Esophagus squamous epithelium (tissue), 4 donors: ENCODE measurements at regions not wholly inside any gene's neighbourhood (a gene's known extent, or its start where the extent isn't known, plus 50 kb on each side); places are given as distances from the start of the nearest gene placed in this dataset.

Experiments used
- POLR2A ChIP-seq, 4 donors: fragments of 450-650 bp; IDR thresholded peaks; one replicate each; pipeline ENCODE4 v1.6.1; 2017; ENCODE audit warnings: antibody characterized with exemption in 4 of 4, mild to moderate bottlenecking in 4 of 4, moderate library complexity in 3 of 4
- TF ChIP-seq, protein P1 (sequence below), 6 experiments: fragments of 450-650 bp in 4 of 6; fragments of 200-600 bp in 2 of 6; sonication (generic) in 2 of 6; IDR thresholded peaks; one replicate each; pipeline ENCODE4 v1.5.1; 2016 to 2019; ENCODE audit warnings: antibody characterized with exemption in 6 of 6, mild to moderate bottlenecking in 4 of 6, moderate library complexity in 4 of 6

DNA sequence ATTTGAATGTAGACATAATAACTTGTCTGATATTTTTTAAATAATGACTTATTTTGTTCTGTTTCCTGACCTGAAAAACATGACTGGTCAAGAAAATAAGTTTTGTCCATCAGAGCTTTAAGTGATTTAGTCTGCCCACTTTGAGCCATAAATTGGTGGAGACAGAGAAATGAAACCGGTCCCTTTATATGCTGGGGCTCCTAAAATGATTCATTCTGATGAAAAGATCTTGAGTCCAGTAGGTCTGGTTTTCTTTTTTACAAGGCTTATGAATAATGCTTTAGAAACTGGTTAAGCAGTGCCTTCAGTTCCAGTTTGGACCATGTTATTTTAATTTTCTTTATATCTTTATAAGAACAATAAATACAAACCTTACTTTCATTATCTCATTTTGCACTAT, 293.2 kb downstream of the DIPK2A start:
- TF ChIP-seq, protein P1, sequence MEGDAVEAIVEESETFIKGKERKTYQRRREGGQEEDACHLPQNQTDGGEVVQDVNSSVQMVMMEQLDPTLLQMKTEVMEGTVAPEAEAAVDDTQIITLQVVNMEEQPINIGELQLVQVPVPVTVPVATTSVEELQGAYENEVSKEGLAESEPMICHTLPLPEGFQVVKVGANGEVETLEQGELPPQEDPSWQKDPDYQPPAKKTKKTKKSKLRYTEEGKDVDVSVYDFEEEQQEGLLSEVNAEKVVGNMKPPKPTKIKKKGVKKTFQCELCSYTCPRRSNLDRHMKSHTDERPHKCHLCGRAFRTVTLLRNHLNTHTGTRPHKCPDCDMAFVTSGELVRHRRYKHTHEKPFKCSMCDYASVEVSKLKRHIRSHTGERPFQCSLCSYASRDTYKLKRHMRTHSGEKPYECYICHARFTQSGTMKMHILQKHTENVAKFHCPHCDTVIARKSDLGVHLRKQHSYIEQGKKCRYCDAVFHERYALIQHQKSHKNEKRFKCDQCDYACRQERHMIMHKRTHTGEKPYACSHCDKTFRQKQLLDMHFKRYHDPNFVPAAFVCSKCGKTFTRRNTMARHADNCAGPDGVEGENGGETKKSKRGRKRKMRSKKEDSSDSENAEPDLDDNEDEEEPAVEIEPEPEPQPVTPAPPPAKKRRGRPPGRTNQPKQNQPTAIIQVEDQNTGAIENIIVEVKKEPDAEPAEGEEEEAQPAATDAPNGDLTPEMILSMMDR (IDR thresholded peaks at IDR 0.05), result no peak
- TF ChIP-seq POLR2A (IDR thresholded peaks at IDR 0.05), result no peak
